ENCODE measurements at regions not wholly inside any gene's neighbourhood (a gene's known extent, or its start where the extent isn't known, plus 50 kb on each side); places are given as distances from the start of the nearest gene placed in this dataset.

GRCh38 chr3:73259856-73260255, 198.4 kb downstream of the EBLN2 start:
- TF ChIP-seq CTCF (IDR thresholded peaks at IDR 0.05): no peak
- no peak for TF ChIP-seq POLR2A (IDR thresholded peaks at IDR 0.05)
- no peak for TF ChIP-seq EP300 (IDR thresholded peaks at IDR 0.05; ENCODE audit: low read depth)
